NB4 (cell line): ENCODE measurements at regions not wholly inside any gene's neighbourhood (a gene's known extent, or its start where the extent isn't known, plus 50 kb on each side); places are given as distances from the start of the nearest gene placed in this dataset.

Source experiments
- CTCF ChIP-seq: IDR thresholded peaks from one replicate; pipeline ENCODE4 v1.5.1; 2012; ENCODE audit warnings: low read depth, low read length
- MAX ChIP-seq: IDR thresholded peaks from 2 replicates; pipeline ENCODE4 v1.6.1; 2011; ENCODE audit warnings: low read depth, low read length

DNA sequence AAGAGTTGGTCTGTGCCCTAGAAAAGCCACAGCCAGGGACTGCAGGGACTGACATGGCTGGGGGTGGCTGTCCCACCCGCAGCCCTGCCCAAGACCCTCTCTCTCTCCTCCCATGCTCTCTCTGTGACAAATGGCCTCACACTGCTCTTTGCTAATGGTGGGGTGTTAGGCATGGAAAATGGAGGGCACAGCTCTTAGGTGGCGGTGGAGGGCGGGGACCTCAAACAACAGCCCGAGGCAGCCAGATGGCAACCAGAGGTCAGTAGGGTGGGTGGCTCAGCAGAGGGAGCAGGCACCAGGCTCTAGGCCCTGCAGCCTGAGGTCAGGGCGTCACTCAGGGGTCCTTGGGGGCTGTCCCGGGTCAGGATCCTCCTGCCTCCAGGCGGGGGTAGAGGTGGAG, 73.9 kb upstream of the DAB2IP start:
- TF ChIP-seq CTCF: no peak
- TF ChIP-seq MAX: no peak
